Daoy (cell line): ENCODE measurements at regions not wholly inside any gene's neighbourhood (a gene's known extent, or its start where the extent isn't known, plus 50 kb on each side); places are given as distances from the start of the nearest gene placed in this dataset.
"Not testable (repeated sequence)": the region's sequence is repeated elsewhere in the genome, so short reads cannot be mapped to it uniquely, and the experiment has no call there.

Experiments used
- DNase-seq: peaks from one replicate; pipeline ENCODE4 v3.0.0-alpha.2; 2015; ENCODE audit warnings: low read depth

DNA sequence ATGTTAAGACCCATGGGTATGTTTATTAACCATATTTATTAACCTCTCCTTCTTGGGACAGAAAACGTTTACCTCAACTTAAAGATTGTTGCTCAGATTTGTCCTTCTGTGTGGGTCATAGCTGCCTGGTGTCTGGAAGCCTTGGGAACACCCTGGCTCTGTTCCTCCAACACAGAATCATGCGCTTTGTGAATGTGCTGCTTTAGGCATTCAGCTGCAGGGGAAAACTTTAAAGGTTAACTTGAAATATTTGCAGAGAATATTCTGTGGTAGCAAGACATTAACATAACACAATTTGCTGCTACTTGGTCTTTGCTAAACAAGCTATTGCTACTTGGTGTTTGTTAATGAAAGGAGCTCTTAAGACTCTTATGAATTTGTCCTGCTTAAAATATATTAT, 50.5 kb upstream of the THOC3 start:
- not testable (repeated sequence) for DNase-seq

DNA sequence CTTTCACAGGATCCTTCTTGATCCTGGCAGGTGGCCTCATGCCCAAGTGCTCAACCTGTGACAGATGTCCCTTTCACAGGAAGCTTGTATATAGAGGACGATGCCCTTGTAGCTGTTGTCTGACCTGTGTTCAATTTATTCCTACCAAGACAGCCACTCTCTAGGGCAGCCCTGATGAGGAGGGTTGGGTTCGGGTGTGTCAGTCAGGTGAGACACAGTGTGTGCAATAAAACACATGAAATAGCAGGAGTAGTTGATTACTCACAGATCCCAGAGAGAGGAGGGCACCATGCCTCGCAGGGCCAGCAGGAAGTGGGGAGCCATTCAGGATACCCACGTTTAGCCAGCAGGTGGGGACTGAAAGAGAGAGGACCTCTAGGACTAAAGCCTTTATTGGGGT, 52.7 kb upstream of the THOC3 start:
- not testable (repeated sequence) for DNase-seq

DNA sequence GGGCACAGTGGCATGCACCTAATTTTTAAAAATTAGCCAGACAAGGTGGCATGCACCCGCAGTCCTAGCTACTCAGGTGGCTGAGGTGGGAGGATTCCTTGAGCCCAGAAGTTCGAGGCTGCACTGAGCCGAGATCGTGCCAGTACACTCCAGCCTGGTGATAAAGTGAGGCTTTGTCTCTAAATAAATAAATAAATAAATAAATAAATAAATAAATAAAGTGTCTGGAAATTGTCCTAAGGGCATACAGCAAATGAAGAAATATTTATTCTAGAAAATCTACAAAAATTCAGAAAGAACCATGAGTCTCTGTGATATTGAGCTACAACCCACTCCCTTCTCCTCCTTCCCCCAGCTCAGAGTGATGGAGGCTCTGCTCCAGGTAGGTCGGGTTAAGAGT, 55.4 kb upstream of the THOC3 start:
- DNase-seq = not testable (repeated sequence)

DNA sequence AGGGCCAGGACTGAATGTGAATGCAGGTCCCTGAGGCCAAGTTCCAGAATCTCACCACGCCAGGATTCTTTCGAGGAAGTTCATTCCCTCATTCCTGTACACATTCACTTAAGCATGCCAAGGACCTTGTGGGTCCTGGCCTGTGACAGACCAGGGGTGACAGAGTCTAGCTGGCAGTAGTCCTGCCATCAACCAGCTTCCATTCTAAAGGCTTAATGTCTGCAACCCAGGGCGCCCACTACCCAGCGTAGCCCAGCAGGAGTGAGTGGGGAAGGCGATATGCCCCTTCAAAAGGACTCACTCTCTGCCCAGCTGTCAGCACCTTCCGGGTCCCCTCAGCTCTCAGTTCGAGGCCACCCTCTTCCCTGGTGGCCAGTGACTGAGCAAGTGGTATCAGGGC, 61.3 kb upstream of the THOC3 start:
- DNase-seq = not testable (repeated sequence)

DNA sequence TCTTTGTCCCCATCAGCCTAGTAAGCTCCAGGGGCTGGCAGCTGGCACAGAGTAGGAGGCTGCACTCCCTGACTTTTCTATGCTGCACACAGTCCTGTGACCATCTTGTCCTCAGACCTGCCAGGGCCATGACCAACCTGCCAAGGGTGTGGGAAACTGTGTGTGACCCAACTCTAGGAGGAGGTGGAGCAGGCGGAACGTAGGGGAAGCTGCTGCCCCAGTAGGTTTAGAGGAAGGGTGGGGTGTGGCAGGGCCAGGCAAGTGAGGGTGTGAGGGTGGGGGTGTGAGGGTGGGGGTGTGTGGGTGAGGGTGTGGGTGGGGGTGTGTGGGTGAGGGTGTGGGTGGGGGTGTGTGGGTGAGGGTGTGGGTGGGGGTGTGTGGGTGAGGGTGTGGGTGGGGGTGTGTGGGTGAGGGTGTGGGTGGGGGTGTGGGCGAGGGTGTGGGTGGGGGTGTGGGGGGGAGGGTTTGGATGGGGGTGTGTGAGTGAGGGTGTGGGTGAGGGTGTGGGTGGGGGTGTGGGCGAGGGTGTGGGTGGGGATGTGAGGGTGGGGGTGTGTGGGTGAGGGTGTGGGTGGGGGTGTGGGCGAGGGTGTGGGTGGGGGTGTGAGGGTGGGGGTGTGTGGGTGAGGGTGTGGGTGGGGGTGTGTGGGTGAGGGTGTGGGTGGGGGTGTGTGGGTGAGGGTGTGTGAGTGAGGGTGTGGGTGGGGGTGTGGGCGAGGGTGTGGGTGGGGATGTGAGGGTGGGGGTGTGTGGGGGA, 62.4 kb upstream of the THOC3 start:
- not testable (repeated sequence) for DNase-seq

DNA sequence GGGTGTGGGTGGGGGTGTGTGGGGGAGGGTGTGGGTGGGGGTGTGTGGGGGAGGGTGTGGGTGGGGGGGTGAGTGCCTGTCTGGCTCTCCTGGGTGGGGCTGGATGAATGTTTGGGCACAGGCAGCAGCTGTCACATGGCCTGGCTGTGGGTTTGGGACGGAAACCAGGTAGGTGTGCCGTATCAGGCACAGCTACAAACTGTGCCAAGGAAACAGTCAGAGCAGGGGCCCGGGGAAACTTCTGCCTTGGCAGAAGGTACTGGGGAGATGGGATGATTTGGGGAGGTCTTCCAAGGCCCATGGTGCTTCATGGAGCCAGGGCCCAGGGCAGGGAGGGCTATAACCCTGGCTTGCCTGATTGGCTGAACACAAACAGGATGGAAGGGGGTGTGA, 63.0 kb upstream of the THOC3 start:
- not testable (repeated sequence) for DNase-seq

DNA sequence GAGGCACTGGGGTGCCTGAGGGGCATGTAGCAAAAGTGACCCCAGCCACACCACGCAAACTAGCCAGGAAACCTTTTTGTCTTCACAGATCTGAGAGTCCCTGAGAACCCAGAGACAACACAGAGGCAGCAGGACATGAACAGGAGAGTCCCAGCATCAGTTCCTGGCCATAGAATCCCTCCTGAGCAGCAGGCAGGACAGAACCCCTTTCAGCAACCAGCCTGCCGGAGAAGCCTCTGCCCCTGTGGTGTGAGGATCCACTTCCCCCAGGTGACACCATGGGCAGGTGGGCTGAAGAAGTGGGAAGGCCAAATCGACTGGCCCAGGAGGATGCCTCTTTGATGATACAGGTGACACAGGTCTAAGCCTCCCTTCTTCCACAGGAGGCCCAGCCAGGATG, 65.1 kb upstream of the THOC3 start:
- not testable (repeated sequence) for DNase-seq

DNA sequence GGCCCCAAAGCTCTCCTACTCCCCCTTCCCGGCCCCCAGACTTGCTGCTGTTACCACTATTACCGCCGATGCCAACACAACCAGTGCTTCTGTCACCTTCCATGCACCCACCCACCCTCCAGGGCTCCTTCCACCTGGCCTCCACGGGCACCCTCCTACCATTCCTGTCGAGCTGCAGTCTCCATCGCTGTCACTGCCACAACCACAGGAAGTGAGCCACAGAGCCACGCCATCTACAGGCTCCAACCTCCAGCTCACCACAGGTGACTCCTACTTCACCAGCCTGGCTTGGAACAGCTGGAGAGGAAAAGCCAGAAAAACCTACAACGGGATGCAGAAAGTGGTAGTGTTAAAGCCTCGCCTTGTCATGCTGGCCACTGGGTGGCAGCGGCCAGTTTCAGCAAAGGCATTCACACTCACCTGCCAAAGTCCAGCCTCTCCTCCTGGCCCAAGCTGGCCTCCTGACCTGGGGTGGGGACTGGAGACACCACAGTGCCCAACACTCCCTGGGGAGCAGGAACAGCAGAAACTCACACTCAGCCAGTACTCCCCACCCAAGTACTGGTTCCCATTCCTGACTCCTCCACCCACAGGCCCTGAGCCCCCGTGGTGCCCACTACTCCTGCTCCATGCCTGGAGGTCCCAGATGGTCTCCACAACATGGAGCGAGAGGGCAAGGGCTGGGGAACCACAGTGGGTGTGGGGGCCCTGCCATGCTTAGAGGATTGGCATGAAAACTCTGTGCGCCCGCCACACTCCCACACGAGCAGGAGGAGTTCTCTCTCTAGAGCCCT, 66.5 kb upstream of the THOC3 start:
- not testable (repeated sequence) for DNase-seq

DNA sequence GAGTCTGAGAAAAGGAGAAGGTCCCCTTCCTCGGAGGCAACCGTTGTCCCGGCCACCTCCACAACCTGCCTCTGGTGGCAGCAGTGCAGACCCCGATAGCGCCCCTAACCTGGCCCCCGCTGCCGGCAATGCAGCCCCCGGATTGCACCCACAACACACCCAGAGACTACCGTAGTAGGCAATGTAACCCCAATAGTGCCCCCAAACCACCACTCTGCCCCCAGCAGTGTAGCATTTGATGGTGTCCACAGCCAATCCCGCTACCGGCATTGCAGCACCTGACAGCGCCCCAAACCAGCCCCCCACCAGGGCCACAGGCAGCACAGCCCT, 67.1 kb upstream of the THOC3 start:
- not testable (repeated sequence) for DNase-seq

DNA sequence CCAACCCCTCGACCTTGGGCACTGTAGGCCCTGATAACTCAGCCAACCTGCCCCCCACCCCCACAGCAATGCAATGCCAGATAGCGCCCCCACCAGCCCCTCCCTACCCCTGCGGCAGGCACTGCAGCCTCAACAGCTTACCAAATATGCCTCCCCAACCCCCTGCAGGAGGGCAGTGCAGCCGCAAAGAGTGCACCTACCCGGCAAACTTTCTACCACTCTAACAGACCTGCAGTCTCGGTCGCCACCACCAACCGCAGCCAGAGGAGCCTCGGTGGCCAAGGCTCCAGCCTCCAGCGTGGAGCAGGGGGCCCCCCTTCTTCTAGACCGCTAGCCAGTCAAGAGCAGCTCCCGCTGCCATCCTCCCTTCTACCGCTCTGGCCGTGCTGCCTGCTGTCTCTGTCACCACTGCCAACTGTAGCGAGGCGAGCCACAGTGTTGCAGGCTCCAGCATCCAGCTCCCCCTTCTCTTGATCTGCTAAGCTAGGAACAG, 67.7 kb upstream of the THOC3 start:
- not testable (repeated sequence) for DNase-seq

DNA sequence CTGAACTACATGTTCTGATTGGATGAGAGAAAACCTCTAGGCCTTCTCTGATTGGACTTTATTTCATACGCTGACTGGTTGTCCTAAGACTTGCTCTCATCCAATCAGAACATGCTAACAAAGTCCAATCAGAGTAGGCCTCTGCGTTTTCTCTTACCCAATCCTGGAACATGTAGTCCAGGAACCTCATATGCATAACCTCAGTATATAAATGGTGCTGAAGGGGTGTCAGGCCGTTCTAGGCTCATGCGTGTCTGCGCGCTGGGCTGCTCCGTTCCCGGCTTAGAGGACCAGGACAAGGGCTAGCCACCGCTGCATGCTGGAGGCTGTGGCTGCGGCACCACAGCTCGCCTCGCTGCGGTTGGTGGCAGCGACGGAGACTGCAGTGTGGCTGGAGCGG, 68.3 kb upstream of the THOC3 start:
- not testable (repeated sequence) for DNase-seq

DNA sequence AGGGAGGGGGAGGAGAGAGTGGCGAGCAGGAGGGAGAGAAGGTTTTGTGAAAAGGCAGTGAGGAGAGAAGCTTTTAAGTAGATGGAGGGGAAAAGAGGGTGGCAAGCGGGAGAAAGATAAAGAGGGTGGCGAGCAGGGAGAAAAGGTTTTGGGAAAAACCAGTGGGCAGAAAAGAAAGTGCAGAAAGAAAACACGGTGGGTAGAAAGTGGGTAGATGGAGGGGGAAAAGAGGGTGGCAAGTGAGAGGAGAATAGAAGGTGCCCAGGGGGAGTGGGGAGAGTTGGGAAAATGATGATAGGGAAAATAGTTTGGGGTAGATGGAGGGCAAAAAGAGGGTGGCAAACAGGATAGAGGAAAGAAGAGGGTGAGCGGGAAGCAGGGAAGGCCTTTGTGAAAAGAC, 69.1 kb upstream of the THOC3 start:
- not testable (repeated sequence) for DNase-seq

DNA sequence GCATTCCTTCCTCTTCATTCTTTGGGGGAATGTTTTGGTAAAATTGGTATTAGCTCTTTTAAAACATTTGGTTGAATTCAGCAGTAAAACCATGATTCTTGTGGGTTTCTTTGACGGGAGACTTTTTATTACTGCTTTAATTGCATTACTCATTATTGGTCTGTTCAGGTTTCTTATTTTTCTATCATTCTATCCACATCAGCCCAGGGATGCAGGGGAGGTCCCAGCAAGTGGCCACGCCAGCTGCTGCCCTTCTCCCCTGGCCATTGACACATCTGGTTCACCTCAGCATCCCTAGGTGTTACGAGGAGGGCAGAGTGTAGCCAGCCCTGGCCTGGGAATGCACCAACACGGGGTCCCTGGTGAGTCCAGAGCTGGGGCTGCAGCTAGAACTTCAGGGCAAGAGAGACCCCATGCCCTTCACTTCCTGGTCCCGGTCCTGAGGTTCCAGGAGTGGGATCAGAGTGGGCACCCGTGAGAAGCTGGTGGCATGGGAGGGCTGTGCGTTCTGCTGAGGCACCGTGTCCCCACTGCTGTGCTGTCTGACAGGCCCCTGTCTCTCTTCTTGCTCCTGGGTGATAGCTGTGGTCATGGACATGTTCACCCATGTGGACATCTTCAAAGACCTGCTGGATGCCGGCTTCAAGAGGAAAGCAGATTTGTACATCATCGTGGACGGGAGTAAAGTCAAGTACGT, 72.1 kb upstream of the THOC3 start:
- not testable (repeated sequence) for DNase-seq

DNA sequence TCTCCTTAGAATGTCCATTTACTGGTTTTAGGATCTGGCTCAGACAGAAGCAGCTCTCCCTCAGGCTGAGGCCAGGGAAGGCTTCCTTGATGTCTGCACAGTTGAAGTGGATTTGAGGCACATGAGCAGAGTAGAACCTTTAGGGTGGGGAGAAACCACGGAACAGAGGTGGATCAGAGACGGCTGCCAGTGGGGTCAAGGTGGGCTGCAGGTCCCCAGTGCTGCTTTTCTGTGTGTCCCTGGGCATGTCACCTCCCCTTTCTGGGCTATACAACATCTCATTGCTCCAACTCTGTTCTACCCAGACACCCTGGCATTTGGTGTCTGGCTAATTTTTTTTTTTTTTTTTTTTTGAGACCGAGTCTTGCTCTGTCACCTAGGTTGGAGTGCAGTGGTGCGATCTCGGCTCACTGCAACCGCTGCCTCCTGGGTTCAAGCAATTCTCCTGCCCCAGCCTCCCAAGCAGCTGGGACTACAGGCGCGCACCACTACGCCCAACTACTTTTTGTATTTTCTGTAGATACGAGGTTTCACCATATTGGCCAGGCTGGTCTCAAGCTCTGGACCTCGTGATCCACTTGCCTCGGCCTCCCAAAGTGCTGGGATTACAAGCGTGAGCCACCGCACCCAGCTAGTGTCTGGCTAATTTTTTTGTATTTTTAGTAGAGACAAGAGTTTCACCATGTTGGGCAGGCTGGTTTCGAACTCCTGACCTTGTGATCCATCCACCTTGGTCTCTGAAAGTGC, 73.3 kb upstream of the THOC3 start:
- not testable (repeated sequence) for DNase-seq

DNA sequence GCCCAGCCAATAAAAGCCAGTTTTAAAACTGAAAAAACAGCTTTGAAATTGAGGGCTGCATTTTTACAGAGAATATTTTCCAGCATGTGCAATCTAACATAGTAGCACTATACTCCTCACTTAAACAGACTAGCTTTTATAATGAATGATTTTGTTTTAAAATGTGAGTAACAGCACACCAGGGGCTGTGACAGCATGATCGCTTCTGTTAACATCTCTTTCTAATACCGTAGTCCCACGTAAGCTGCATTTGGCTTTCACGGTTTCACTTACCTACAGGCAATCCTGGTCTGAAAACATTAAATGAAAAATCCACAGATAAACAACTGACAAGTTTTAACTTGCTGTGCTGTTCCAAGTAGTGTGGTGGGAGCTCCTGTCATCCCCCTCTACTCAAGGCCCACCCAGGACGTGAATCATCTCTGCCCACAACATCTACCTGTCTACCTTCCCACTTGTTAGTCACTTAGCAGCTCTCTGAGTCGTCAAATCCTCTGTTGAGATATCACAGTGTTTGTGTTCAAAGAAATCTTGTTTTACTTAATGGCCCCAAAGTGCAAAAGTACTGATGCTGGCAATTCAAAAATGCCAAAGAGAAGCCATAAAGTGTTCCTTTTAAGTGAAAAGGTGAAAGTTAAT, 74.0 kb upstream of the THOC3 start:
- not testable (repeated sequence) for DNase-seq

DNA sequence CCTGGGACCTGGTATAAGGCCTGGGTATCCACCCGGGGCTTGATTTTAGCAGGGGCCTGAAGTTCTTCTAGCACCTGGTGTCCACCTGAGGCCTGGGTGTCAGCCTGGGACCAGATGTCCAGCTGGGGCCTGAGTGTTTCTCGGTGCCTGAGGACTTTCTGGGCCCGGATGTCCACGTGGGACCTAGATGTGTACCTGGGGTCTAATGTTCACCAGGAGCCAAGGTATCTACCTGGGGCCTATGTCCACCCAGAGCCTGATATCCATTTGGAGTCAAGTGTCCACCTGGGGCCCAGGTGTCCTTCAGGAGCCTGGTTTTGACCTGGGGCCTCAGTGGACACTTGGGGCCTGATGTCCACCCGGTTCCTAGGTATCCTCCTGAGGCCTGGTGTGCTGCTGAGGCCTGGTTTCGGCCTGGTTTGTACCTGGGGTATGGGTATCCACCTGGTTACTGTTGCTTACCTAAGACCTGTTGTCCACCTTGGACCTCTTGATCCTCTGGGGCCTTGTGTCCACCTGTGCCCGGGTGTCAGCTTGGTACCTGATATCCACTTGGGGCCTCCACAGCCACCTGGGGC, 75.2 kb upstream of the THOC3 start:
- DNase-seq = not testable (repeated sequence)

DNA sequence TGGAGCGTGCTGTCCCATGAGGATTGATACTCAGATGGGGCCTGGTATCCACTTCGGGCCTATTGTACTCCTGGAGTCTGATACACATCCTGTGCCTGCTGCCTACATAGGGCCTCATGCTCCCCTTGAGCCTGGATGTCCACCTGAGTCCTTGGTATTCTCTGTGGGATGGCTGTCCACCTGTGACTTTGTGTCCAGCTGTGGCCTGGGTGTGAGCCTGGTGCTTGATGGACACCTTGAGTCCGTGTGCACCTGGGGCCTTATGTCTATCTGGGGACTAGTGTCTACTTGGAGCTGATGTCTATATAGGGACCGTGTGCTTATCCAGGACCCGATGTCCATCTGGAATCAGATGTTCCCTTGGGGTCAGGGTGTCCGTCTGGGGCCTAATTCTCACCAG, 75.9 kb upstream of the THOC3 start:
- not testable (repeated sequence) for DNase-seq

DNA sequence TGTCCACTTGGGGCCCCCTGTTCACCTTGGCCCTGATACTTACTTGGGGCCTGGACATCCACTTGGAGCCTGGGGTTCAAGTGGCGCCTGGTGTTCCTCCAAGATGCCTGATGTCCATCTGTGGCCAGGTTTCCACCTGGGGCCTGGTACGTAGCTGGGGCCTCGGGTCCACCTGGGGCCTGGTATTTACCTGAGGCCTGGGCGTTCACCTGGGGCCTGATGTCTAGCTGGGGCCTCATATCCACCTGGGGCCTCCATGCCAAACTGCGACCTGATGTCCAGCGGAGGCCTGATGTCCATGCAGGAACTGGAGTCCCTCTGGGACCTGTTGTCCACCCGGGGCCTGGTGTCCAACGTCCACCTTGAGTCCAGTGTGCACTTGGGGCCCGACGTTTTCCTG, 76.3 kb upstream of the THOC3 start:
- DNase-seq = not testable (repeated sequence)

DNA sequence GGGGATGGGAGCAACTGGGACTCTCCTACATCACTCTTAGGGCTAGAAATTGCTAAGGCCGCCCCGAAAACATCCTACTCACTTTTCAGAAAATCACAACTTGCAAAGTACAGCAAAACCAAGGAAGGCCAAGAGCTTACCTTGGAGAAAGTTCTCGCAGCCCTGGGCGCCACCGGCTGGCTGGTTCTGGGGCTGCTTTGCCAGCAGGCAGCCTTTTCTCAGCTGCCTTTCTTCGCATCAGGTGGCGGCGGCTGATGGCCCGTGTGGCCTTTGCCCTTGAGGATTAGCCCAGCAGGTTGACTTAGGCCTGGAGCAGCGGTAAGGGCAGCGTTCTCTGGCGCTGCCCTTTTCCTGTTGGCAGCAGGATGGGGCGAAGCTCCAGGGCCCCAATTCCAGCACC, 77.3 kb upstream of the THOC3 start:
- DNase-seq = not testable (repeated sequence)

DNA sequence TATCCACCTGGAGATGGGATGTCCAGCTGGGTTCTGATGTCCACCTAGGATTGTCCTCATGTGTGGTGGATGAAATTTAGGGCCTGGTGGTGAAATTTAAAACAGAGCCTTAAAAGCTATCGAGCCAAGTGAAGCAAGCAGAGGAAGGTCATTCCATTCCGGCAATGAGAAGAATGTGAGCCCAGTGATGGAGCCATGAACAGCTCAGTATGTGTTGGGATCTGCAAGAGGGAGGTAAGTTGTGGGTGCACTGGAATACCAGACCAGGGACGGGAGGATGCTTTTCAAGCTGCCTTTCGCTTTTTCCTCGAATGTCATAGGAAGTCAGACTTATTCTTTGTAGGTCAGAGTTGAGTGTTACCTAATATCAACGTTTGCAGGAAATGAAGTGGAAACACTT, 80.6 kb upstream of the THOC3 start:
- not testable (repeated sequence) for DNase-seq
